ENCODE measurements at regions not wholly inside any gene's neighbourhood (a gene's known extent, or its start where the extent isn't known, plus 50 kb on each side); places are given as distances from the start of the nearest gene placed in this dataset.
A peak's percentile ranks its signal among the peaks of the same experiment; 100 is the strongest.
"Not testable (repeated sequence)": the region's sequence is repeated elsewhere in the genome, so short reads cannot be mapped to it uniquely, and the experiment has no call there.

GRCh38 chr1:209196140-209196539 is 387.4 kb upstream of the CAMK1G start:
- FAIRE-seq: no peak

GRCh38 chr1:209198961-209199750 is 384.4 kb upstream of the CAMK1G start:
- FAIRE-seq (no peak), DNase-seq (ENCODE audit: insufficient read length, low spot score) (no peak)
- no peak for TF ChIP-seq POLR2A (IDR thresholded peaks at IDR 0.05; ENCODE audit: low read depth, low read length)

More at GRCh38 chr1:209196140-209196539, 387.4 kb upstream of the CAMK1G start:
- TF ChIP-seq POLR2A (IDR thresholded peaks at IDR 0.05; ENCODE audit: low read depth, low read length): no peak
- no peak for DNase-seq (ENCODE audit: insufficient read length, low spot score)

GRCh38 chr1:209199822-209200221 is 383.7 kb upstream of the CAMK1G start:
- no peak for TF ChIP-seq POLR2A (IDR thresholded peaks at IDR 0.05; ENCODE audit: low read depth, low read length)
- no peak for DNase-seq (ENCODE audit: insufficient read length, low spot score)
- no peak for FAIRE-seq

- not testable (repeated sequence) for FAIRE-seq
Measured at GRCh38 chr1:209202321-209202720, 381.2 kb upstream of the CAMK1G start.

GRCh38 chr1:209202830-209203532 is 380.5 kb upstream of the CAMK1G start:
- FAIRE-seq: no peak
- no peak for TF ChIP-seq POLR2A (IDR thresholded peaks at IDR 0.05; ENCODE audit: low read depth, low read length)

More at GRCh38 chr1:209202321-209202720, 381.2 kb upstream of the CAMK1G start:
- DNase-seq (ENCODE audit: insufficient read length, low spot score): not testable (repeated sequence)

GRCh38 chr1:209203533-209203895 is 380.0 kb upstream of the CAMK1G start:
- FAIRE-seq: no peak
- DNase-seq (ENCODE audit: insufficient read length, low spot score): no peak
- no peak for TF ChIP-seq POLR2A (IDR thresholded peaks at IDR 0.05; ENCODE audit: low read depth, low read length)

More at GRCh38 chr1:209202830-209203532, 380.5 kb upstream of the CAMK1G start:
- no peak for DNase-seq (ENCODE audit: insufficient read length, low spot score)

GRCh38 chr1:209205039-209205438 is 378.5 kb upstream of the CAMK1G start:
- TF ChIP-seq POLR2A (IDR thresholded peaks at IDR 0.05; ENCODE audit: low read depth, low read length): no peak
- no peak for DNase-seq (ENCODE audit: insufficient read length, low spot score)
- FAIRE-seq: no peak

- TF ChIP-seq POLR2A (IDR thresholded peaks at IDR 0.05; ENCODE audit: low read depth, low read length): no peak
- no peak for DNase-seq (ENCODE audit: insufficient read length, low spot score)
- FAIRE-seq: no peak
Measured at GRCh38 chr1:209207126-209207700, 376.3 kb upstream of the CAMK1G start.

GRCh38 chr1:209207701-209208286 is 375.7 kb upstream of the CAMK1G start:
- DNase-seq (ENCODE audit: insufficient read length, low spot score): peak; percentile 51
- FAIRE-seq: no peak
- no peak for TF ChIP-seq POLR2A (IDR thresholded peaks at IDR 0.05; ENCODE audit: low read depth, low read length)

GRCh38 chr1:209208648-209209047 is 374.9 kb upstream of the CAMK1G start:
- FAIRE-seq (no peak), DNase-seq (ENCODE audit: insufficient read length, low spot score) (no peak)
- no peak for TF ChIP-seq POLR2A (IDR thresholded peaks at IDR 0.05; ENCODE audit: low read depth, low read length)

- no peak for FAIRE-seq
- DNase-seq (ENCODE audit: insufficient read length, low spot score): no peak
- no peak for TF ChIP-seq POLR2A (IDR thresholded peaks at IDR 0.05; ENCODE audit: low read depth, low read length)
Measured at GRCh38 chr1:209213989-209214388, 369.5 kb upstream of the CAMK1G start.

- FAIRE-seq: no peak
- no peak for TF ChIP-seq POLR2A (IDR thresholded peaks at IDR 0.05; ENCODE audit: low read depth, low read length)
- no peak for DNase-seq (ENCODE audit: insufficient read length, low spot score)
Measured at GRCh38 chr1:209215826-209216225, 367.7 kb upstream of the CAMK1G start.

GRCh38 chr1:209218113-209218512 is 365.4 kb upstream of the CAMK1G start:
- no peak for DNase-seq (ENCODE audit: insufficient read length, low spot score)
- no peak for FAIRE-seq
- no peak for TF ChIP-seq POLR2A (IDR thresholded peaks at IDR 0.05; ENCODE audit: low read depth, low read length)

GRCh38 chr1:209218981-209219380 is 364.5 kb upstream of the CAMK1G start:
- no peak for TF ChIP-seq POLR2A (IDR thresholded peaks at IDR 0.05; ENCODE audit: low read depth, low read length)
- no peak for FAIRE-seq
- no peak for DNase-seq (ENCODE audit: insufficient read length, low spot score)
